ENCODE measurements at regions not wholly inside any gene's neighbourhood (a gene's known extent, or its start where the extent isn't known, plus 50 kb on each side); places are given as distances from the start of the nearest gene placed in this dataset.

- H3K4me3 Mint-ChIP-seq: no peak overlapping the region
- H3K4me1 Mint-ChIP-seq (ENCODE audit: low read depth): no peaks in the 10 kb centered on the region
- Histone ChIP-seq H3K4me1 (ENCODE audit: insufficient read depth, low read length) (no peaks in the 10 kb centered on the region), H3K27ac (ENCODE audit: low read depth in 1 of 2, low read length in 2 of 2) (no peak overlapping the region), H3K9me3 (ENCODE audit: control insufficient read depth in 1 of 2, insufficient read depth in 1 of 2, low read length in 2 of 2) (no peaks in the 10 kb centered on the region), H3K36me3 (ENCODE audit: insufficient read depth, low read length) (no peaks in the 10 kb centered on the region), H3K4me3 (ENCODE audit: low read length) (no peak overlapping the region), H3K27me3 (ENCODE audit: control insufficient read depth in 1 of 2, insufficient read depth in 2 of 2, low read length in 2 of 2) (no peaks in the 10 kb centered on the region)
- no peaks in the 10 kb centered on the region for H3K36me3 Mint-ChIP-seq (ENCODE audit: low read depth)
- ChIA-PET CTCF (no interaction called here), POLR2A (no interaction called here)
- H3K27ac Mint-ChIP-seq: no peak overlapping the region
- intact Hi-C loops (cut with DNase I, micrococcal nuclease): no loop called here
- no peaks in the 10 kb centered on the region for H3K27me3 Mint-ChIP-seq
- no peaks in the 10 kb centered on the region for H3K9me3 Mint-ChIP-seq
- ATAC-seq (ENCODE audit: poor library complexity): no peak
- TF ChIP-seq CTCF (IDR thresholded peaks at IDR 0.05): no peak
- no peak for DNase-seq
Observed at GRCh38 chr2:58645017-58645416, 403.9 kb upstream of the FANCL start.

- ATAC-seq (ENCODE audit: poor library complexity) (no peak), DNase-seq (no peak)
- intact Hi-C loops (cut with DNase I, micrococcal nuclease): no loop called here
- Histone ChIP-seq H3K4me3 (ENCODE audit: low read length) (no peak overlapping the region), H3K9me3 (ENCODE audit: control insufficient read depth in 1 of 2, insufficient read depth in 1 of 2, low read length in 2 of 2) (no peaks in the 10 kb centered on the region), H3K36me3 (ENCODE audit: insufficient read depth, low read length) (no peaks in the 10 kb centered on the region), H3K27ac (ENCODE audit: low read depth in 1 of 2, low read length in 2 of 2) (no peak overlapping the region), H3K27me3 (ENCODE audit: control insufficient read depth in 1 of 2, insufficient read depth in 2 of 2, low read length in 2 of 2) (no peaks in the 10 kb centered on the region), H3K4me1 (ENCODE audit: insufficient read depth, low read length) (no peaks in the 10 kb centered on the region)
- H3K4me3 Mint-ChIP-seq: no peak overlapping the region
- H3K27me3 Mint-ChIP-seq: no peaks in the 10 kb centered on the region
- no peaks in the 10 kb centered on the region for H3K36me3 Mint-ChIP-seq (ENCODE audit: low read depth)
- CTCF ChIA-PET: no interaction called here
- H3K27ac Mint-ChIP-seq: no peak overlapping the region
- no peaks in the 10 kb centered on the region for H3K4me1 Mint-ChIP-seq (ENCODE audit: low read depth)
- POLR2A ChIA-PET: no interaction called here
- TF ChIP-seq CTCF (IDR thresholded peaks at IDR 0.05): no peak
- H3K9me3 Mint-ChIP-seq: no peaks in the 10 kb centered on the region
Observed at GRCh38 chr2:58644451-58644850, 403.3 kb upstream of the FANCL start.

GRCh38 chr2:58641001-58641400 is 399.9 kb upstream of the FANCL start:
- no peaks in the 10 kb centered on the region for H3K9me3 Mint-ChIP-seq
- H3K36me3 Mint-ChIP-seq (ENCODE audit: low read depth): no peaks in the 10 kb centered on the region
- DNase-seq (no peak), ATAC-seq (ENCODE audit: poor library complexity) (no peak)
- H3K27me3 Mint-ChIP-seq: no peaks in the 10 kb centered on the region
- Histone ChIP-seq H3K4me3 (ENCODE audit: low read length) (no peak overlapping the region), H3K9me3 (ENCODE audit: control insufficient read depth in 1 of 2, insufficient read depth in 1 of 2, low read length in 2 of 2) (no peaks in the 10 kb centered on the region), H3K4me1 (ENCODE audit: insufficient read depth, low read length) (no peaks in the 10 kb centered on the region), H3K27me3 (ENCODE audit: control insufficient read depth in 1 of 2, insufficient read depth in 2 of 2, low read length in 2 of 2) (no peaks in the 10 kb centered on the region), H3K27ac (ENCODE audit: low read depth in 1 of 2, low read length in 2 of 2) (no peak overlapping the region), H3K36me3 (ENCODE audit: insufficient read depth, low read length) (no peaks in the 10 kb centered on the region)
- ChIA-PET CTCF (no interaction called here), POLR2A (no interaction called here)
- no peak for TF ChIP-seq CTCF (IDR thresholded peaks at IDR 0.05)
- no peaks in the 10 kb centered on the region for H3K4me1 Mint-ChIP-seq (ENCODE audit: low read depth)
- no peak overlapping the region for H3K4me3 Mint-ChIP-seq
- intact Hi-C loops (cut with DNase I, micrococcal nuclease): no loop called here
- H3K27ac Mint-ChIP-seq: no peak overlapping the region

All from CD4-positive, alpha-beta T cell (primary cell).